Activated T-helper 17 cell treated with anti-CD3 and anti-CD28 coated beads, Interleukin-2, amount 50 U/mL, for 72 hours (primary cell): ENCODE measurements at regions not wholly inside any gene's neighbourhood (a gene's known extent, or its start where the extent isn't known, plus 50 kb on each side); places are given as distances from the start of the nearest gene placed in this dataset.

Experiments
- ATAC-seq: fragments of 150-1000 bp; cut with Tn5 transposase; replicated peaks from 2 replicates; pipeline ENCODE4 v1.10.0; 2021; ENCODE audit warnings: mild to moderate bottlenecking, moderate library complexity
- H3K27ac Mint-ChIP-seq: one replicate; pipeline ENCODE4 v1.8.0; 2022; ENCODE audit warnings: mixed read lengths
- H3K27me3 Mint-ChIP-seq: one replicate; pipeline ENCODE4 v1.8.0; 2022; ENCODE audit warnings: mixed read lengths
- H3K36me3 Mint-ChIP-seq: one replicate; pipeline ENCODE4 v1.8.0; 2022; ENCODE audit warnings: low read depth, mild to moderate bottlenecking, mixed read lengths
- H3K4me1 Mint-ChIP-seq: one replicate; pipeline ENCODE4 v1.8.0; 2022; ENCODE audit warnings: mixed read lengths
- H3K4me3 Mint-ChIP-seq: one replicate; pipeline ENCODE4 v1.8.0; 2022; ENCODE audit warnings: mild to moderate bottlenecking, mixed read lengths
- H3K9me3 Mint-ChIP-seq: one replicate; pipeline ENCODE4 v1.8.0; 2022; ENCODE audit warnings: mixed read lengths

DNA sequence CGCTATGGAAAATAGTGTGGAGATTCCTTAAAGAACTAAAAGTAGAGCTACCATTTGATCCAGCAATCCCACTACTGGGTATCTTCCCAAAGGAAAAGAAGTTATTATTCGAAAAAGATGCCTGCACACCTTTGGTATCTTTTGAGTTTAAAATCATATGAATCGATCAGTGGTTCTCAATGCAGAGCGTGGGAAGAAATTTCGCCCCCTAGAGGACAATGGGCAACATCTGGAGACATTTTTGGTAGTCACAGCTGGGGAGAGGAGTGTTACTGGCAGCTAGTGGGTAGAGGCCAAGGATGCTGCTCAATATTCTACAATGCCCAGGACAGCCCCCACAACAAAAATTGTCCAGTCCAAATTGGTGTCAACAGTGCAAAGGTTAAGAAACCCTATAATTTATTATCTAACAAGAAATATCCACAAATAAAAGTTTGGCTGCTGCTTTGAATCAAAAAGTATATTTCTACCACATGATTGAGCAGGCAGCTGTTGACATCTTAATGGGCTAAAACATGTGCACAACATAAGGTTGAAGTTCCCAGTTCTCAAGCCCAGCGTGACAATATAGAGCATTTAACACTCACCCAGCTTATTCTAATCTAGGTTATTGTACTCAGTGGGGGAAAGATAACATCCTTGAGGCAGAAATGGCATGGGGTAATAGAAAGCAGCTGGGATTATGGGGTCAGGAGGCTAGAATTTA is 425.7 kb downstream of the LRATD1 start:
- Mint-ChIP-seq H3K9me3 (peaks cover 4% of the 10 kb centered on the region), H3K36me3 (no peaks in the 10 kb centered on the region), H3K4me1 (no peaks in the 10 kb centered on the region), H3K27ac (no peak overlapping the region), H3K27me3 (peaks cover 33% of the 10 kb centered on the region), H3K4me3 (no peak overlapping the region)
- peak; percentile 40 for ATAC-seq

DNA sequence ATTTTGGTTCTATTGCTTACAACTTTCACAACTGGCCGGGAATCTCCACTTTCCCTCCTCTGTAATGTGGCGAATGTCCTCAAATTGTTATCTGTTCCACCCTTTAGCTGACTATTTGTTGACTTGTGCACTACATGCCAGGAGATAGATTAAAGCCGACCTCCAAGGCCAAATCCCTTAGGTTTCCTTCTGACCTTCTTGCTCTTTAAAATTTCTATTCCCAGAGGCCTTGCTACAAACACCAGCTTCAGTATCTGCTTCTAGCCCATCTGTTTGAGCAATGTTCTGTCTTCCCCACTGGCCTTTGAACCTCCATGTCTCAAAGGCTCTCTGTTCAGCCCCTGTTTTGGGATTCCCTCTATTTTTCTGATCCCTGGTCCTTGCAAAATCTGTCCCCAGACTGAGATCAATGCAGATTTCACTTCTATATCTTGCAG is 426.2 kb downstream of the LRATD1 start:
- H3K36me3 Mint-ChIP-seq, result no peaks in the 10 kb centered on the region
- peaks cover 4% of the 10 kb centered on the region for H3K9me3 Mint-ChIP-seq
- no peak overlapping the region for H3K27ac Mint-ChIP-seq
- peaks cover 33% of the 10 kb centered on the region for H3K27me3 Mint-ChIP-seq
- H3K4me1 Mint-ChIP-seq, result no peaks in the 10 kb centered on the region
- ATAC-seq, result no peak
- H3K4me3 Mint-ChIP-seq, result no peak overlapping the region

DNA sequence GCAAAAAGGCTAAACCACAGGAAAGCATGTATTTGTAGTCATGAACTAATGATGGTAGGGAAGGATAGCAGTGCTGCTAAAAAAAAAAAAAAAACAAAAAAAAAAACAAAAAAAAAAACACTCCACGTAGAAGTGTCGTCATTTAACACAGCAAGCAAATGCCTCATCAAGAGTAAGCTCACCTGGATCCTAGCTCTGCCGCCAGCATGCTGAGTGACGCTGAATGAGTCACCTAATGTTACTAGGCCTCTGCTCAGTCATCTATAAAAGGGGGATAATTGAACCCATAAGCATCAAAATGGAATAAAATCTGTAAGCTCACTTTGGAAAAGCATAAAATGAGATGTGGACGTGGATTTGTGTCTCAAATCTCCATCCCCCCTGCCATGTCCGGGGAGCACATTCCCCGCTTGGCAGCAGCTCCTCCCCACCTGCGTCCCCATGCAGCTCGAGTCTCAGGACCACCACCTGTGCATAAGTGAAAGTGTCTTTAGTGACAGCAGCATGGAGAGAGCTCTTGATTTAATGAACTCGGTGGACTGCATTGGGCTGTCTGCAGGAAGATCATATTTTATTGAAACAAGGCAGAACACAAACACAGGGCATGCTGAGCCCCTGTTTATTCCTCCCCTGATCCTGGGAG is 427.5 kb downstream of the LRATD1 start:
- H3K27ac Mint-ChIP-seq, result no peak overlapping the region
- no peaks in the 10 kb centered on the region for H3K36me3 Mint-ChIP-seq
- H3K27me3 Mint-ChIP-seq, result peaks cover 27% of the 10 kb centered on the region
- no peaks in the 10 kb centered on the region for H3K4me1 Mint-ChIP-seq
- H3K9me3 Mint-ChIP-seq, result peaks cover 4% of the 10 kb centered on the region
- ATAC-seq, result no peak
- no peak overlapping the region for H3K4me3 Mint-ChIP-seq

DNA sequence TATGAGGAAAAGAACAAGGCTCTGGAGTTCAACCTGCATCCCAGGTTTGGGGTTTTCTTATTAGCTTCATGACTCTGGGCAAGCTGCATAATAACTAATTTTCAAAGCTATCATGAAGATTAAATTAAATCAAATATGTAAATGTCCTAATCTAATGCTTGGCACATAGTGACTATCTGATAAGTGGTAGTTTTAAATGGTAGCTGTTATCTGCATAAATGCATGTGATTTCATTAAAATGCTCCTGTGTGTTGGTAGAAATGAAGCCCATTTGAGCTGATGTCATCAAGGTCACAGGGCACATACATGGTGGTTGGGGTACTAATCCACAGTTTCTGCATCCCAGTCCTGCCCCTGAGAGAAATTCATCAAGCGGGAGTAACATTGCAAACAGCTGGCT is 428.8 kb downstream of the LRATD1 start:
- Mint-ChIP-seq H3K4me3 (no peak overlapping the region), H3K27me3 (peaks cover 22% of the 10 kb centered on the region), H3K9me3 (peaks cover 8% of the 10 kb centered on the region), H3K27ac (no peak overlapping the region), H3K4me1 (no peaks in the 10 kb centered on the region), H3K36me3 (no peaks in the 10 kb centered on the region)
- ATAC-seq, result no peak

DNA sequence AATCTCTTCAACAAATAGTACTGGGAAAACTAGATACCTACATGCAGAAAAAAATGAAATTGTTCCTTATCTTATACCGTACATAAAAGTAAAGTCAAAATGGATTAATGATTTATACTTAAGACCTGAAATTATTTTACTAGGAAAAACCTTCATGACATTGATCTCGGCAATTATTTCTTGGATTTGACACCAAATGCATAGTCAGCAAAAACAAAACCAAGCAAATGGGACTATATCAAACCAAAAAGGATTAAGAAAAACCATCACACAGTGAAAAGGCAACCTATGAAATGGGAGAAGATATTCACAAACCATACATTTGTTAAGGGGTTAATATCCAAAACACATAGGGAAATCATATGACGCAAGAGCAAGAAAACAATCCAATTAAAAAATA is 433.6 kb downstream of the LRATD1 start:
- H3K27me3 Mint-ChIP-seq, result peaks cover 16% of the 10 kb centered on the region
- no peak overlapping the region for H3K4me3 Mint-ChIP-seq
- H3K36me3 Mint-ChIP-seq, result no peaks in the 10 kb centered on the region
- no peaks in the 10 kb centered on the region for H3K4me1 Mint-ChIP-seq
- no peak for ATAC-seq
- peaks cover 8% of the 10 kb centered on the region for H3K9me3 Mint-ChIP-seq
- no peak overlapping the region for H3K27ac Mint-ChIP-seq

DNA sequence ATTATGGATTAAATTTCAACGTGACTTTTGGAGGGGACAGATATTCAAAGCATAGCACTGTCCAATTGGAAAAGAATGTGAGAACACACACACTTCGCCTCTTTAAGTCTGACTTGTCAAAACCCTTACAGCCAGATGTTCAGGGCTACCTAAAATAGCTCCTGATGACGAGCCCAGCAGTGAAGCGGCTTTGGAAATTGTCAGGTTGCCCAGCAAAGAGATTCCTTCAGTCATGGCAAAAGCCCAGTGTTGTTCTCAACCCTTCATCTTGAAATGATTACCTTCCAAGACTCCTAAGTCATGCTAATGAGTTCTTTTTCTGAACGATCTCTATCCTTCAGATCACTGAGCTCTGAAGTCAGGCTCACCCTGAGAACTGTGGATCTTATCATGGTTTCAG is 436.6 kb downstream of the LRATD1 start:
- Mint-ChIP-seq H3K9me3 (peaks cover 4% of the 10 kb centered on the region), H3K4me1 (no peaks in the 10 kb centered on the region), H3K27ac (no peak overlapping the region), H3K4me3 (no peak overlapping the region), H3K27me3 (peaks cover 9% of the 10 kb centered on the region), H3K36me3 (no peaks in the 10 kb centered on the region)
- no peak for ATAC-seq

DNA sequence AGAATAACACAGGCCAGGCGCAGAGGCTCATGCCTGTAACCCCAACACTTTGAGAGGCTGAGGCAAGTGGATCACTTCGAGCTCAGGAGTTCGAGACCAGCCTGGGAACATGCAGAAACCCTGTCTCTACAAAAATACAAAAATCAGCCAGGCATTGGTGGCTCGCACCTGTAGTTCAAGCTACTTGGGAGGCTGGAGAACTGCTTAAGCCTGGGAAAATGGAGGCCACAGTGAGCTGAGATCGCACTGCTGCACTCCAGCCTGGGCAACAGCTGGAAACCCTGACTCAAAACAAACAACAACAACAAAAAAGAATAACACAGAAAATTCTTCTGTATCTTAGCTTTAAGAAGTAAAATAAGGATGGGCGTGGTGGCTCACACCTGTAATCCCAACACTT is 440.3 kb downstream of the LRATD1 start:
- H3K36me3 Mint-ChIP-seq, result no peaks in the 10 kb centered on the region
- H3K4me3 Mint-ChIP-seq, result no peak overlapping the region
- H3K9me3 Mint-ChIP-seq, result no peaks in the 10 kb centered on the region
- no peak overlapping the region for H3K27ac Mint-ChIP-seq
- H3K4me1 Mint-ChIP-seq, result no peaks in the 10 kb centered on the region
- H3K27me3 Mint-ChIP-seq, result peaks cover 12% of the 10 kb centered on the region
- no peak for ATAC-seq

DNA sequence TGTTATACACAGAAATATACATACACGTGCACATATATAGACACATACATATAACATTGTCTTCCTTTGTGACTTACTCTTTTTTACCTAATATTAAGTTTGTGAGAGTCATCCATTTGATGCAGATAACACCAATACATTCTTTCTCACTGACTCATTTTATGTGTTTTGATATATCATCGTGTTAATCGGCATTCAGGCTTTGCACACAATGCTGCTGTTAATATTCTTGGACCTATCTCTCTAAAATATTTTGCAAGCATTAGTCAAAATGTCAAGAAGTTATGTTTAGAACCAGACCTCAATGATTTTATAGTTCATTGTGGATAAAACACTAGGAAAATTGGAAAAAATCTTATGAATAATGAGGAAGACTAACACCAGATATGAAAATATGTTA is 441.1 kb downstream of the LRATD1 start:
- Mint-ChIP-seq H3K27ac (no peak overlapping the region), H3K36me3 (no peaks in the 10 kb centered on the region), H3K4me3 (no peak overlapping the region), H3K9me3 (no peaks in the 10 kb centered on the region), H3K27me3 (peaks cover 12% of the 10 kb centered on the region), H3K4me1 (no peaks in the 10 kb centered on the region)
- no peak for ATAC-seq

DNA sequence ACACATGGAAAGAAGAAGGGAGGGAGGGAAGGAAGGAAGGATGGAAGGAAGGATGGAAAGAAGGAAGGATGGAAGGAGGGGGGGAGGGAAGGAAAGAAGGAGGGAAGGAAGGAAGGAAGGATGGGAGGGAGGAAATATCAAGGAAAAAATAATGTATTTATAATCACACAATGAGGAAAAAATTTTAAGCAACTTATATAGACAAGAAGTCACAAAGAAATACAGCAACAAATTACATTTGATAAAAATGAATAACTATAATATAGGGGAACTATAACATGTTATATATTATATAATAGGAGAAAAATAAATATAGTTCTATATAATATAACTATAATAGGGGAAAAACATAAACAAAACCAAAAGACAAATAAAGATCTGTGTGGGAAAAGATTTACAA is 441.8 kb downstream of the LRATD1 start:
- no peaks in the 10 kb centered on the region for H3K9me3 Mint-ChIP-seq
- H3K36me3 Mint-ChIP-seq, result no peaks in the 10 kb centered on the region
- no peak overlapping the region for H3K4me3 Mint-ChIP-seq
- ATAC-seq, result no peak
- H3K27me3 Mint-ChIP-seq, result peaks cover 6% of the 10 kb centered on the region
- H3K4me1 Mint-ChIP-seq, result no peaks in the 10 kb centered on the region
- H3K27ac Mint-ChIP-seq, result no peak overlapping the region

DNA sequence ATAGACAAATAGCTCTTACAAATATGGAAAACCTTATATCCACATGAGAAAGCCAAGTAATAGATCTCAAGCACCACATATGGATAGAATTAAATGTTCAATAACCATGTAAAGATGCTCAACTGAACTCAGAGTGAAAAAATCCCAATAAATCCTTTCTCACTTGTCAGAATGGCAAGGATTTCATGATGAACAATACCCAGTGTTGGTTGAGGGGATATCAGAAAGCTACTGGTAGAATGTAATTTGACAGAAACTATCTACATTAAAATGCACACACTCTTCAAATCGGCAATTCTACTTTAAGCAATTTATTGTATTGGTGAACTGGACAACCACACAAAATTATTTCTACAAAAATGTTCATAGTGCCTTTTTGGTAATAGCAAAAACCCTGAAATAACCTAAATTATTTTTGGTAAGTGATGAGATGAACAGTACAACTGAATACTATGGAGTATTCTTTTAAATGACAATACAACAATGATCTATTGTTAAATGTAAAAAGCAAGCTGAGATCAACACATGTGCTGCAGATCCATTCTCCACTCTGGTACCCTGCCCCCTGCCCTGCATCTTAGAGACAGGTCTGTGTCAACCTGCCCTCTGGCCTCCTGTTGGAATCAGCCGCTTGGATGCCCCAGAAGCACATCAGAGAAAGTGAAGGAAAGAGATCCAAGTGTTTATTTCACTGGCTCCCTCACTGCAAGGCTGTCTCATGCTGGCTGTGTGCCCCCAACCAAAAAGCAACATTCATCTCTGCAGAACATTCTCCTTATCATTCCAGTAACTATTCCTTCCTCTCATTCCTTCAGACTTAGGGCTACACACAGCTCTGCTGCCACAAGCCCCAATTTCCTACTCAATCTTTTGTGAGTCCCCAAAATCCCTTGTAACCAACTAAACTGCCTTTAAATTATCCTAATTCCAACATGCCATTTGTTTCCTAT is 442.5 kb downstream of the LRATD1 start:
- Mint-ChIP-seq H3K9me3 (no peaks in the 10 kb centered on the region), H3K4me1 (no peaks in the 10 kb centered on the region), H3K36me3 (no peaks in the 10 kb centered on the region), H3K27me3 (peaks cover 6% of the 10 kb centered on the region), H3K4me3 (no peak overlapping the region), H3K27ac (no peak overlapping the region)
- no peak for ATAC-seq

DNA sequence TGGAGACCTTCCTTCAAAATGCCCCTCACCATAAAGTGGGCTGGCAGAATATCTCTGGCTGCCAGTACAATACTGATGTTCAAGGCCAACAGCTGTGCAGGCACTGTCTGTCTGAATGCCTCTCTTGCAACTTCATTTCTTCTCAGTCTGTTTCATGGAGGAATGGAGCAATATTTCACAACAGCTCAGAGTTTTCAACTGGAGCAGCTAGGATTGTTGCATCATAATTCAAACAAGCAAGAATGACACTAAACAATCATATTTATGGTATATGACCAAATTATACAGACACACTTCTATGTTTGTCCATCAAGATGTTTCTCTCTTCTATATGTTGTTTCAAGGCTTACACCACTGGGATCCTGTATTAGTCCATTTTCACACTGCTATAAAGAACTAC is 444.2 kb downstream of the LRATD1 start:
- Mint-ChIP-seq H3K27ac (no peak overlapping the region), H3K4me1 (no peaks in the 10 kb centered on the region), H3K9me3 (no peaks in the 10 kb centered on the region), H3K4me3 (no peak overlapping the region), H3K27me3 (peaks cover 6% of the 10 kb centered on the region), H3K36me3 (no peaks in the 10 kb centered on the region)
- no peak for ATAC-seq

DNA sequence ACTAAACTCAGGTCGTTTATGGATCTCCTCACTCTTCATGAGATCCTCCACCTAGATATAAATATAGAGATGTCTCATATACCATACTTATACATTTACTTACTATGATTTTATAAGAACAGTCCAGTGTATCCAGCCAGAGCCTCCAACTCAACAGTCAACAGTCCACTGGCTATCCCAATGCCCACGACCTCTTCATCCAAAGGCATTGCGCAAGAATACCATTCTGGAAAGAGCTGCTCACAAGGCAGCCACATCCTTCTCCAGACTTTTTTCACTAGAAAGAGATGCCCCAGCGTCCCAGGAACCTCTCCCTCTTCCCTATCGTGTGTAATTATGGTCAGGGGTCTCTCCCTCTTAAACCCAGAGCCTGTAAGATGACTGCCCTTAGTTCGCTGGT is 448.8 kb downstream of the LRATD1 start:
- H3K9me3 Mint-ChIP-seq, result no peaks in the 10 kb centered on the region
- no peaks in the 10 kb centered on the region for H3K4me1 Mint-ChIP-seq
- no peaks in the 10 kb centered on the region for H3K36me3 Mint-ChIP-seq
- no peak overlapping the region for H3K27ac Mint-ChIP-seq
- H3K4me3 Mint-ChIP-seq, result no peak overlapping the region
- no peak for ATAC-seq
- H3K27me3 Mint-ChIP-seq, result peaks cover 7% of the 10 kb centered on the region

DNA sequence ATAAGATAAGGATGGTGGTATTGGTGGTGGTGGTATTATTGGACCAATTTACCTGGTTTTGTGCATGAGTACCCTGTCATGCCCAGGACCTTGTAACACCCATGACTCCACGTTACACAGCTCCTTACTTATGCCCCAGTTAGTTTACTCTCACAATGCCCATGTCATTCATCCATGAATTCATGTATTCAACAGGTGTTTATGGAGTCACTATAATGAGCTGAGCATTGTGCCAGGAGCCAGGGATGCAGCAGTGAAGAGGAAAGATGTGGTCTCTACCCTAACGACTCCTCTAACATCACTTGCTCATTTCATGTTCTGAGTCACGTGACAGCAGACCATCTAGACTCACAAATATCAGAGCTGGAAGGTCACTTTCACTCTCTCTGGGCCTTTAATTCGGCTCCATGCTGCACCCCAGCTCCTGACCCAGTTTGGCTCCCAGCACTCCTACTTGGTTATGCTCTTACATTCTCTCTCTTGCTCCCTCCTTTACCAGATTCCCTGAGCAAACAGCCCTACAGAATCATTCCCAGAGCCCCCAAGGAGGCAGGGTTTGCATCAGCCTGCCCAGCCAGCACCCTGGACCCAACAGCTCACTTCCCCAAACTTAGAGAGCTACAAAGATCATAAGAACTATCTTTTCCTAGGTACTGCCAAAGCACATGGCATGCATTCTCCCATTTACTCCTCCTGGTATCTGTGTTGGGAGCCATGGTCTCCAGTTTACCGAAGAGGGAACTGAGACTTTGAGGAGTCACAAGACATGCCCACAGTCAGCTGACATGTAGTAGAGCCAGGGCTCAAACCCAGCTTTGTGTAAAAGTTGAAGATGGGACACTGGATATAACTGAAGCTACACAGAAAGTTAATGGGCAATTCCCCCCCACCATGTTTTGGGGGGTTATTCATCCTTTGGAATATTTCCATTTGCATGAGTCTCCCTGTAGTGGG is 449.9 kb downstream of the LRATD1 start:
- peaks cover 7% of the 10 kb centered on the region for H3K27me3 Mint-ChIP-seq
- no peak for ATAC-seq
- H3K36me3 Mint-ChIP-seq, result no peaks in the 10 kb centered on the region
- H3K27ac Mint-ChIP-seq, result no peak overlapping the region
- H3K9me3 Mint-ChIP-seq, result no peaks in the 10 kb centered on the region
- H3K4me3 Mint-ChIP-seq, result no peak overlapping the region
- no peaks in the 10 kb centered on the region for H3K4me1 Mint-ChIP-seq
